ENCODE measurements at regions not wholly inside any gene's neighbourhood (a gene's known extent, or its start where the extent isn't known, plus 50 kb on each side); places are given as distances from the start of the nearest gene placed in this dataset.

DNA sequence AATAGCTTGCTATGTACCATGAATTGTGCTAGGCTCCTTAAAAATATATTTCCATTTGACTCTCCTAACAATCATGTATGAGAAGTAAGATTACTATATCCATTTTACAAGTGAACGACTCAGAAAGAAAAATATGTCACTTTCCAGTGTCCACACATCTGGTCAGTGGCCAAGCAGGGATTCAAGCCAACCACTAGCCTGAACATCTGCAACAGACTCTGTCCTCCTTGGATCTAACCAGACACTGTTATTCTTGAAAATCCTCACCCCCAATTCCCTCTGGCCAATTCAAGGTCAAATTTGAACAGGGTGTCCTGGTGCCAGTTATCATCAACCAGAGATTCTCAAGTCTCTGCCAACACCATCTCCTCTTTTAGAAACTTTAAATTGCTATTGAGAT lies 344.1 kb upstream of the WWC1 start:
- ATAC-seq (ENCODE audit: low read depth) (no peak), DNase-seq (no peak)
- H3K27me3 Mint-ChIP-seq = no peaks in the 10 kb centered on the region
- no peaks in the 10 kb centered on the region for H3K9me3 Mint-ChIP-seq
- no peak overlapping the region for H3K4me3 Mint-ChIP-seq
- H3K27ac Mint-ChIP-seq = no peak overlapping the region
- no peaks in the 10 kb centered on the region for H3K36me3 Mint-ChIP-seq
- no peaks in the 10 kb centered on the region for H3K4me1 Mint-ChIP-seq
- POLR2A ChIA-PET = no interaction called here

DNA sequence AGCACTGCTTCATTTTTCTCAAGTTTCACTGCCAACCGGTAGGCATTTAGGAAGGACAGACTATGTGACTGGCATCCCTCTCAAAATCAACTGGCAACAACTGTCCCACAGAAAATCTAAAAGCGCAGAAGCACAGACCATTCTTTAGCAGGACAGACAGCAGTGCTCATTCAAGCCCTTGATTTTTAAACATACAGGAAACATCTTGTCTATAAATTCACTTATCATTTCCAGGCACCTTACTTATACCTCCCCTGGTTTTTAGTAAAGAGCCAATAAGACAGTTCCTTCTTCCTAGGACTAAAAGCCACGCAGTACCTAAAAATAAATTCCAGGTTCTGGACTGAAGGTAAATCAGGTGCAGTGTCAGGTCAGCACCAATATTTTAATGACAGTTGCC lies 343.2 kb upstream of the WWC1 start:
- no peaks in the 10 kb centered on the region for H3K9me3 Mint-ChIP-seq
- POLR2A ChIA-PET = no interaction called here
- no peaks in the 10 kb centered on the region for H3K27me3 Mint-ChIP-seq
- ATAC-seq (ENCODE audit: low read depth) (no peak), DNase-seq (no peak)
- H3K27ac Mint-ChIP-seq = no peak overlapping the region
- H3K4me3 Mint-ChIP-seq = no peak overlapping the region
- no peaks in the 10 kb centered on the region for H3K4me1 Mint-ChIP-seq
- H3K36me3 Mint-ChIP-seq = no peaks in the 10 kb centered on the region

DNA sequence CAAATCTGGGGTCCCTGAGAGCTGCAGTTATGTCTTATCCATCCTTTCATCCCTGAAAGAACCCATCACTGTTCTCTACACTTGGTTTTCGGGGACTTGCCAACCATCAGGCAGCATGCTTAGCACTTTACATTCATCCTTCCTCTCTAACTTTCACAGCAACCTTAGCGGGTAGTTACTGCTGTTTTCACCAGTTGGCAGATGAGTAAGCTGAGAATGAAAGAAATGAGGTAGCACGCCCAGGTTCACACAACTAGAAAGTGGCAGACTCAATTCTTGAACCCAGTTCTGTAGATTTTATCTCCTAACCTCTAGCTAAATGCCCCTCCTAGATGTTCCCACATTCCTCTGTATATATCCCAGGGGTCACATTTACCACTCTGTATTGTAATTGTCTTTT lies 342.0 kb upstream of the WWC1 start:
- H3K27me3 Mint-ChIP-seq = no peaks in the 10 kb centered on the region
- ATAC-seq (ENCODE audit: low read depth) (no peak), DNase-seq (no peak)
- H3K9me3 Mint-ChIP-seq = no peaks in the 10 kb centered on the region
- POLR2A ChIA-PET = no interaction called here
- H3K4me1 Mint-ChIP-seq = no peaks in the 10 kb centered on the region
- H3K4me3 Mint-ChIP-seq = no peak overlapping the region
- H3K27ac Mint-ChIP-seq = no peak overlapping the region
- H3K36me3 Mint-ChIP-seq = no peaks in the 10 kb centered on the region

- Mint-ChIP-seq H3K36me3 (no peaks in the 10 kb centered on the region), H3K9me3 (no peaks in the 10 kb centered on the region), H3K4me3 (no peak overlapping the region), H3K27me3 (no peaks in the 10 kb centered on the region), H3K4me1 (no peaks in the 10 kb centered on the region), H3K27ac (no peak overlapping the region)
- ATAC-seq (ENCODE audit: low read depth) (no peak), DNase-seq (no peak)
- POLR2A ChIA-PET = no interaction called here
Observed at GRCh38 chr5:167950126-167950721, 341.2 kb upstream of the WWC1 start.

GRCh38 chr5:167951116-167951515 lies 340.3 kb upstream of the WWC1 start:
- H3K4me3 Mint-ChIP-seq = no peak overlapping the region
- ATAC-seq (ENCODE audit: low read depth) = no peak
- POLR2A ChIA-PET = no interaction called here

DNA sequence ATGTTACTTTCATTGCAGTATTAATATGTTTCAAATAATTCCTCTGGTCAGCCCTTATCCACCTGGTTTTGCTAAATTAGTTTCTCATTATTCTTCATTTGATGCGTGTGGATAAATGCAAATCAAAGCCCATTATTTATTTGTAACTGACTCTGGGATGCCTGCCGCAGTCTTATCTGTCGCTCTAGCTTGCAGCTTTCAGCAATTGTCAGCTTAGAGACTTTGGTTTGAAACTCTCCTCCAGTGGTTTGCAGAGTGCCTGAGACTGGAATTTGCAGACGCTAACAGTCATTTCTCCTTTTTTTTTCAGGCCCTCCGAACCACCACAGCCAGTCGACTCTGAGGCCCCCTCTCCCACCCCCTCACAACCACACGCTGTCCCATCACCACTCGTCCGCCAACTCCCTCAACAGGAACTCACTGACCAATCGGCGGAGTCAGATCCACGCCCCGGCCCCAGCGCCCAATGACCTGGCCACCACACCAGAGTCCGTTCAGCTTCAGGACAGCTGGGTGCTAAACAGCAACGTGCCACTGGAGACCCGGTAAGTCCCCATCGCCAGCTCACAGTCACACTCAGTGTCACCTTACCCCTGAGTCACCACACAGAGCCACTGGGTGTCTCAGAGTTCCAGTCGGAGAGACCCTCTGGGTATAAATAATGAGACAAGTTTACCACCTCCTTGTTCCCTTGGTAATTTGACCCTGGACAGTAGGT lies 339.0 kb upstream of the WWC1 start:
- Mint-ChIP-seq H3K27ac (no peak overlapping the region), H3K4me3 (no peak overlapping the region), H3K4me1 (no peaks in the 10 kb centered on the region), H3K9me3 (peaks cover 2% of the 10 kb centered on the region), H3K27me3 (no peaks in the 10 kb centered on the region), H3K36me3 (no peaks in the 10 kb centered on the region)
- POLR2A ChIA-PET = no interaction called here
- ATAC-seq (ENCODE audit: low read depth) = no peak
- no peak for DNase-seq

More at GRCh38 chr5:167951116-167951515, 340.3 kb upstream of the WWC1 start:
- no peaks in the 10 kb centered on the region for H3K36me3 Mint-ChIP-seq
- no peaks in the 10 kb centered on the region for H3K4me1 Mint-ChIP-seq
- DNase-seq = no peak
- H3K27me3 Mint-ChIP-seq = no peaks in the 10 kb centered on the region
- H3K9me3 Mint-ChIP-seq = no peaks in the 10 kb centered on the region
- H3K27ac Mint-ChIP-seq = no peak overlapping the region

DNA sequence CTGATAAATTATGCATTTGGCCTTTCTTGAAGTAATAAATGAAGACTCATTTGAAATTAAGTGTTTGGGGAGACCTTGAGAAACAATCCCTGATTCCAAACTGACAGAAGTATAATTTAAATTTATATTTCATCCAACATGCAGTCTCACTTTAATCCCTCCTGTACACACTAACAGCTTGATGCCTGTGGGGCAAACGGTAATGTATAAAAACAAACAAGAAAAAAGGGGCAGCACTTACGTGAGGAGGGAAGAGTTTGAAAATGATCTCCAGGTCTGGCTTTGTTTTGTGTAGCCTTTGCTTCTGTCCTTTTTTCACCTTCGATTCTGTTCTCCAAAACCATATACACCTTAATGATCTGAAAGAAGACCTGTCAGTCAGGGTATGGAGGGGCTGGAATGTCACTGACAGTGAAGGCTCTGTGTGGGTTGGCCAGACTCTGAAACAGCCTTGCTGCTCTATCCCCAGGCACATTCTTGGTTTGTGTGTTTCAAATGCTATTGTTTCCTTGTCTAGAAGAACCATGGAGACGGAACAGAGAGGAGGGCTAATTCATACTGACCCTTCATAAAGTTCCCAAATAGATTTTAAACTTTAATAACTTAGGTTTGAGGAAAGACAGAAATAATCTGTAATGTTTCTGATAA lies 338.2 kb upstream of the WWC1 start:
- no peak overlapping the region for H3K4me3 Mint-ChIP-seq
- H3K9me3 Mint-ChIP-seq = peaks cover 6% of the 10 kb centered on the region
- no peaks in the 10 kb centered on the region for H3K4me1 Mint-ChIP-seq
- no peaks in the 10 kb centered on the region for H3K36me3 Mint-ChIP-seq
- no peak for ATAC-seq (ENCODE audit: low read depth)
- no peak for DNase-seq
- H3K27ac Mint-ChIP-seq = no peak overlapping the region
- no peaks in the 10 kb centered on the region for H3K27me3 Mint-ChIP-seq
- POLR2A ChIA-PET = no interaction called here

DNA sequence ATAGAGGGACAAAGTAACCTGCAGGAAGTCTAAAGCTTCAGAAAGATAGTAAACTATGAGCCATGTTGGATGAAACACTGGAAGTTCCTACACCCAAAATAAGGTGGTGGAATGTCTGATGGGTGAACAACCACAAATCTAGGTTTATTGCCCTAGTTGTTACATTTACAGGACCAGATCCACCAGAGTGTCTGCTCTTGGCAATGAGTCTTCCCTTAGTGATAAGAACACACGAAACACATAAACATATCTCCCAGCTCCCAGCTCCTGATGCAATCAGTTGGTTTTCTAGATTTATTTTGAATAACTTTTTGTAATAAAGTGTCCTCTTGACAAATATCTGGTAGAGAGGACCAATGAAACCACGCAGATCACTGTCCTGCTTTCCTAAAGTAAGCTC lies 329.7 kb upstream of the WWC1 start:
- no peak overlapping the region for H3K27ac Mint-ChIP-seq
- peaks cover 10% of the 10 kb centered on the region for H3K9me3 Mint-ChIP-seq
- no peak for DNase-seq
- ATAC-seq (ENCODE audit: low read depth) = no peak
- H3K4me1 Mint-ChIP-seq = no peaks in the 10 kb centered on the region
- POLR2A ChIA-PET = no interaction called here
- no peaks in the 10 kb centered on the region for H3K27me3 Mint-ChIP-seq
- H3K4me3 Mint-ChIP-seq = no peak overlapping the region
- H3K36me3 Mint-ChIP-seq = no peaks in the 10 kb centered on the region

DNA sequence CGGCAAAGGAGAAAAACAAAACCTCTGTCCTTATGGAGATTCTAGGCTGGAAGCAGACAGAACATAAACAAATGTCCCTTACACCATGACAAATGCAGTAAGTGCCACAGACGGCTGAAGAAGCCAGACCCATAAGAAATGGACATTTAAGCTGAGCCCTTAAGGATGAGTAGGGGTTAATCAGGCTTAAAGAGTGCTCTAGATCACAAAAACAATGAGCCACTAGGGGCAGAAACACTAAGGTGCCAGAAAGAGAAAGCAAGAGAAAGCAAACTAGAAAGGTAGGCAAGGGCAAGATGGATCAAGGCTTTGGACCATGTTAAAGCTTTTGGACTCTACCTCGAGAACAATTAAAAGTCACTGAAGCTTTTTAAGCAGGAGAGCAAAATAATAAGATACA lies 326.9 kb upstream of the WWC1 start:
- POLR2A ChIA-PET = no interaction called here
- DNase-seq (no peak), ATAC-seq (ENCODE audit: low read depth) (no peak)
- H3K9me3 Mint-ChIP-seq = peaks cover 2% of the 10 kb centered on the region
- H3K4me1 Mint-ChIP-seq = no peaks in the 10 kb centered on the region
- H3K27ac Mint-ChIP-seq = no peak overlapping the region
- no peaks in the 10 kb centered on the region for H3K36me3 Mint-ChIP-seq
- H3K27me3 Mint-ChIP-seq = peaks cover 2% of the 10 kb centered on the region
- no peak overlapping the region for H3K4me3 Mint-ChIP-seq

- no peaks in the 10 kb centered on the region for H3K36me3 Mint-ChIP-seq
- H3K4me3 Mint-ChIP-seq = no peak overlapping the region
- H3K4me1 Mint-ChIP-seq = no peaks in the 10 kb centered on the region
- DNase-seq = no peak
- H3K27me3 Mint-ChIP-seq = peaks cover 2% of the 10 kb centered on the region
- POLR2A ChIA-PET = no interaction called here
- H3K9me3 Mint-ChIP-seq = no peaks in the 10 kb centered on the region
- H3K27ac Mint-ChIP-seq = no peak overlapping the region
- no peak for ATAC-seq (ENCODE audit: low read depth)
Observed at GRCh38 chr5:167965710-167966109, 325.7 kb upstream of the WWC1 start.

GRCh38 chr5:167966979-167967378 lies 324.5 kb upstream of the WWC1 start:
- Mint-ChIP-seq H3K9me3 (no peaks in the 10 kb centered on the region), H3K27me3 (peaks cover 2% of the 10 kb centered on the region), H3K4me1 (no peaks in the 10 kb centered on the region), H3K27ac (no peak overlapping the region), H3K4me3 (no peak overlapping the region), H3K36me3 (no peaks in the 10 kb centered on the region)
- POLR2A ChIA-PET = no interaction called here
- no peak for ATAC-seq (ENCODE audit: low read depth)
- no peak for DNase-seq

- Mint-ChIP-seq H3K27ac (no peak overlapping the region), H3K4me3 (no peak overlapping the region), H3K9me3 (no peaks in the 10 kb centered on the region), H3K27me3 (peaks cover 2% of the 10 kb centered on the region), H3K4me1 (no peaks in the 10 kb centered on the region), H3K36me3 (no peaks in the 10 kb centered on the region)
- DNase-seq (no peak), ATAC-seq (ENCODE audit: low read depth) (no peak)
- POLR2A ChIA-PET = no interaction called here
Observed at GRCh38 chr5:167967494-167968177, 323.8 kb upstream of the WWC1 start.

GRCh38 chr5:167968837-167969236 lies 322.6 kb upstream of the WWC1 start:
- Mint-ChIP-seq H3K36me3 (no peaks in the 10 kb centered on the region), H3K9me3 (no peaks in the 10 kb centered on the region), H3K4me3 (no peak overlapping the region), H3K4me1 (no peaks in the 10 kb centered on the region), H3K27me3 (peaks cover 2% of the 10 kb centered on the region), H3K27ac (no peak overlapping the region)
- POLR2A ChIA-PET = no interaction called here
- no peak for DNase-seq
- ATAC-seq (ENCODE audit: low read depth) = no peak

DNA sequence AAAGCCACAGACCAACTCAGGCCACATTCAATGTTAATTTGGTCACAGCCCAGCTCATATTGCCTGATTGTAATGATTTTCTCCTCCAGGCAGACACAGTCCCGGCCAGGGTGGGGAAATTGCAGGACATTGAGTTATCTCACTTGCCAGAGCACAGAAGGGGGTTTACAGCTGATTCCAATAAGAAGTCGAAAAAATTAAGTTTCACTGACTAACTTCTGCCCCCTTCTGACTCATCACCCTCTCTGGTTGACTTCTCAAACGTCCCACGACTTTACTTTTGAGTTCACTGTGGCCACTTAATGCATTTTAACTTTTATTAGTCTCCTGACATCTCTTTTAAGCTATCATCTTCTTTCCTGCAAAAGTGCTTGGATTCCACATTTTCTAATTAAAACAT lies 321.4 kb upstream of the WWC1 start:
- ATAC-seq (ENCODE audit: low read depth) = no peak
- H3K27me3 Mint-ChIP-seq = peaks cover 2% of the 10 kb centered on the region
- H3K9me3 Mint-ChIP-seq = no peaks in the 10 kb centered on the region
- POLR2A ChIA-PET = no interaction called here
- H3K4me3 Mint-ChIP-seq = no peak overlapping the region
- no peaks in the 10 kb centered on the region for H3K36me3 Mint-ChIP-seq
- no peaks in the 10 kb centered on the region for H3K4me1 Mint-ChIP-seq
- no peak overlapping the region for H3K27ac Mint-ChIP-seq
- DNase-seq = no peak

Data from activated naive CD8-positive, alpha-beta T cell treated with anti-CD3 and anti-CD28 coated beads, Interleukin-2, amount 10 ng/mL, durations not matched to agents 7 days and 5 days (primary cell).